GM12864 (cell line): ENCODE measurements at regions not wholly inside any gene's neighbourhood (a gene's known extent, or its start where the extent isn't known, plus 50 kb on each side); places are given as distances from the start of the nearest gene placed in this dataset.

Experiments used
- DNase-seq: peaks from one replicate; pipeline ENCODE4 v3.0.0-alpha.2; 2011; ENCODE audit warnings: low read depth
- H3K4me3 ChIP-seq: 2 replicates; pipeline ENCODE4 v1.5.1; 2011; ENCODE audit warnings: mild to moderate bottlenecking, low read depth, low read length, control low read depth
- TF ChIP-seq, protein P1 (sequence below): IDR thresholded peaks from 2 replicates; pipeline ENCODE4 v1.5.1; 2011; ENCODE audit warnings: low read depth, mild to moderate bottlenecking, moderate library complexity, low read length, control low read depth, inconsistent platforms; ENCODE audit errors: missing control alignments

DNA sequence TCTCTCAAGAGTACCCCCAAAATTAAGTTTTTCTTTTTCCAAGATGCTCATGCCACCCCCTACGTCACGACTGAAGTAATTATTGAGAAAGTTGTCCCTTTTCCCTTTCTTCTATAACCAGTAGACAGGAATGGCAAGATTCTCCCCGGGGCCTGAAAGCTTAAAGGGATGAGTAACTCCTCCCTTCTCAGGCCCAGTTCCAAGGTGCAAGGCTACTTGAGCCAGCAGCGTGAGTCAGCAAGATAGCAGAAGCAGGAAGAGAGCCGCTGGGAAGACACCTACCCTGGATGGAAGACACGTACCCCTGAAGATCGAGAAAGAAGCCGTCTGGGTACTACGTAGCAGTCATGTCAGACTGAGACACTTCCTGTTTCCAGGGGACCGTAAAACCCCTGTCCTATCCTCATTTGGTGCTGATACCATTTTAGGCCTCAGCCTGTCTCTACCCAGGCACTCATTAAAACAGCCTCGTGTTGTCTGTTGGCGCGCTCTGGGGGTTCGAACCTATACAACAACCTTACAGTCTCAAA, 241.0 kb downstream of the ADGRG6 start:
- DNase-seq, result no peak
- TF ChIP-seq, protein P1, sequence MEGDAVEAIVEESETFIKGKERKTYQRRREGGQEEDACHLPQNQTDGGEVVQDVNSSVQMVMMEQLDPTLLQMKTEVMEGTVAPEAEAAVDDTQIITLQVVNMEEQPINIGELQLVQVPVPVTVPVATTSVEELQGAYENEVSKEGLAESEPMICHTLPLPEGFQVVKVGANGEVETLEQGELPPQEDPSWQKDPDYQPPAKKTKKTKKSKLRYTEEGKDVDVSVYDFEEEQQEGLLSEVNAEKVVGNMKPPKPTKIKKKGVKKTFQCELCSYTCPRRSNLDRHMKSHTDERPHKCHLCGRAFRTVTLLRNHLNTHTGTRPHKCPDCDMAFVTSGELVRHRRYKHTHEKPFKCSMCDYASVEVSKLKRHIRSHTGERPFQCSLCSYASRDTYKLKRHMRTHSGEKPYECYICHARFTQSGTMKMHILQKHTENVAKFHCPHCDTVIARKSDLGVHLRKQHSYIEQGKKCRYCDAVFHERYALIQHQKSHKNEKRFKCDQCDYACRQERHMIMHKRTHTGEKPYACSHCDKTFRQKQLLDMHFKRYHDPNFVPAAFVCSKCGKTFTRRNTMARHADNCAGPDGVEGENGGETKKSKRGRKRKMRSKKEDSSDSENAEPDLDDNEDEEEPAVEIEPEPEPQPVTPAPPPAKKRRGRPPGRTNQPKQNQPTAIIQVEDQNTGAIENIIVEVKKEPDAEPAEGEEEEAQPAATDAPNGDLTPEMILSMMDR, result no peak
- H3K4me3 ChIP-seq, result no peak overlapping the region

DNA sequence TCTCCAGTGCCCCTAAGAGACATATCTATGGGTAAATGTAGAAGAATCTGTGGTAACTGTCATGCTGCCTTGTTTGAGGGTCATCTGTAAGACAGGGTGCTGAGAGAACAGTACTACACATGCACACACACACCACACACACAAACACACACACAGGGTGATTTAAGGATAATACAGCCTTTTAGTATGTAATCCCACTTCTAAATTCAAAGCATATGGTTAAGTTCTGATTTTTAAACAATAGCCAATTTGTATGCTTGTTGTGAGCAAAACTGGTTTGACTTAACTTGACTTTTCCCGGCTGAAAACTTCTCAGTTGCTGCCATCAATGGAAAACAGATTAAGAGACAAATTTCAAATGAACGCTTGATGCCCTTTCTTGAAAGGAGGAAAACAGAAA, 241.8 kb downstream of the ADGRG6 start:
- H3K4me3 ChIP-seq, result no peak overlapping the region
- TF ChIP-seq, protein P1, result no peak
- no peak for DNase-seq

DNA sequence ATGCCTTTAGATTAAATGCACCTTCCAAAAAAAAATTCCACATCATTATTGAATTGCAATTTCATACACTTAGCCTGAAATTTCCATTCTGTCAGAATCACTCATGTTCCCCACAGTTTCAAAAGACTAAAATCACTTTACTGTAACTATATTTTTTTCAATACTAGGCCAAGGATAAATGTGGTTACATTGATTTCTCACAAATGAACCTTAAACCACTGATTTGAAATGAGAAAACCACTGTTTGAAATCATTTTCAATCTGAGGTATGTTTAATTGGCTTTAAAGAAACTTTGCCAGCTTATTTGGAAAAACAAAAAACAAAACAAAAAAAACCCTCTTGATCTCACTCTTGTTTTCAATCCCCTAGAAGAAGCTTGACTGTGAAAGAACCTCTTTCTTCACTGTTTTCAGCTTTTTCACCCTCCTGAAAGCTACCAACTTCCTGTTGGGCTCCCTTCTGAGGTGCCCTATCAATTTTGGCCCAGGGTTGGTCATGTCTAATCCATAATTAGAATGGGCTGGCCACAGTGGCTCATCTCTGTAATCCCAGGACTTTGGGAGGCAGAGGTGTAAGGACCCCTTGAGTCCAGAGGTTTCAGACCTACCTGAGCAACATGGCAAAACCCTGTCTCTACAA, 242.5 kb downstream of the ADGRG6 start:
- DNase-seq, result no peak
- TF ChIP-seq, protein P1, result no peak
- no peak overlapping the region for H3K4me3 ChIP-seq

DNA sequence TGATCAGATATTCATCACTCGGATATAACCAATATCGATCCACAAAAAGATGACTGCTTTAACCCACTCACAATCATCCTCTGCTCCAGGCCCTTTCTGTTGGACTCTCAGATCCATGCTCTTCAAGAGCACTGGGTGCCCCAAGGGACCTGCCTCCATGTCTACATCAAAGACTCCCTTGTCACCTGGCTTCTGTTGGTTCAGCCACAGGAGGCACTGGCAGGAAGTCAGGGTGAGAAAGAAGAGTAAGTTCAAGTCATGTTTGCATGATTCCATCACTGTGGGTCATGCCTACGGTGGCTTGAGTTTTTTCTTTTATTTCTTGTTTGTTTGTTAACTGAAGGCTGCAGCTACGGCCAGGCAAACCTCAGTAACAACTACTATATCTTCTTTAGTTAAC, 243.3 kb downstream of the ADGRG6 start:
- DNase-seq, result no peak
- TF ChIP-seq, protein P1, result no peak
- H3K4me3 ChIP-seq, result no peak overlapping the region

DNA sequence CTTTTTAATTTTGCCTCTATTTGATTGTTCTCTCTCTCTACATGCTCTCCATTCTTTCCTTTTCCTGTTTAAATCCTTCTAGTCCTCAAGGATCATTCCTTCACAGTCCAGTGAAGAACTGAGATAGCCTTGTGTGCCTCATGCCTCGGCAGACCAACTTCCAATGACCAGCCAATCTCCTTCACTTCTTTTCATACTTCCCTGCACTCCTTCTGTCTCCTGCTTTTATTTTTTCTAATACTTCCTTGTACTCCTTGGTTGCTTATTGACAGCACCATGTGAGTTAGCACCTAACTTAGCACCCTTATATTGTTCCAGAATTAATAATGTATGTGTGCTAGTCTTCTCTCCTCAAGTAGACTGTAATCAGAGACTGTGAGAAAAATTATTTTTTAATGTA, 246.8 kb downstream of the ADGRG6 start:
- no peak for DNase-seq
- TF ChIP-seq, protein P1, result no peak
- H3K4me3 ChIP-seq, result no peak overlapping the region

DNA sequence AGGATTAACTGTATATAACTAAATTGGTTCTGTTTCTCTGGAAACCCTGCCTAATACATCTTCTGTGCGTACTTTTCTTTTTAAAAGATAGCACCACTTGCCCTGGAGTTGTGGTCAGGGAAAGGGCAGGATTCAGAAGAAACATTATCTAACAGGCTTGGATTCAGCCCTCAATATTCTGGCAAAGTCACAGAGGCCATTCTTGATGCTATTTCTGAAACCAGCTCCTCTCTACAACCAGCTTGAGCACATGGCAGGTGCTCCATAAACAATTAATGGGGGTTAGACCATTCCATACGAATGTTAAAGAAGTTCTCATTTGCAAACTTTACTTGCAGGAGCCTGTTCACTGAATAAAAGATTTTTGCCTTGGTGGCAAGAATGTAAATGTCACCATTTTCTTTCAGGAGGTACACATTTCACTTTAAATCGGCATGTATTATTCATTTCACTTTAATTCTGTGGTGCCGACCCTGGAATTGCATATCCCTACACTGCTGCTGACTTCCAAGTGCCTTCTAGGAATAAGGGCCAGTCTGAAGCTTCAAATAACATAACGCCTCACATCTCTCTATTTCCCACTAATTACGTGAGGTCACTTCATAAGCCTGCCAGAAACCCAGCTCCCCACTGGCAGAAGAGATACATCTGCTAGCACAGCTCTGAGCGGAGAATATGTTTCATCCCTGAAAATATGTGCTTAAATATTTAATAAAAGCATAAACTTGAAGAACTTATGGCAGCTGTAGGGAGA, 248.7 kb downstream of the ADGRG6 start:
- H3K4me3 ChIP-seq, result no peak overlapping the region
- TF ChIP-seq, protein P1, result no peak
- DNase-seq, result no peak
